GM23338 (cell line): ENCODE measurements at regions not wholly inside any gene's neighbourhood (a gene's known extent, or its start where the extent isn't known, plus 50 kb on each side); places are given as distances from the start of the nearest gene placed in this dataset.

Experiments
- CREB1 ChIP-seq: fragments of 250-450 bp; sonication (Bioruptor Pico); IDR thresholded peaks from 2 replicates; pipeline ENCODE4 v1.5.0; 2020; ENCODE audit warnings: low read depth, mild to moderate bottlenecking, moderate library complexity
- CTCF ChIP-seq, 2 experiments: fragments of 200-600 bp in 1 of 2; sonication (generic) in 1 of 2; conservative IDR thresholded peaks; 2 replicates each; pipeline versions ENCODE4 v1.5.1 to v1.6.1; 2016 to 2017; ENCODE audit warnings: antibody characterized with exemption in 2 of 2, low read depth in 2 of 2, mild to moderate bottlenecking in 2 of 2, moderate library complexity in 1 of 2
- EZH2 ChIP-seq: fragments of 200-600 bp; sonication (generic); IDR thresholded peaks from one replicate; pipeline ENCODE4 v1.8.0; 2017; ENCODE audit warnings: antibody characterized with exemption, mild to moderate bottlenecking, low read depth; ENCODE audit not compliant: unreplicated experiment
- EZH2phosphoT487 ChIP-seq: fragments of 200-600 bp; sonication (generic); IDR thresholded peaks from one replicate; pipeline ENCODE4 v1.8.1; 2018; ENCODE audit warnings: antibody characterized with exemption; ENCODE audit not compliant: unreplicated experiment
- JUNB ChIP-seq: IDR thresholded peaks from one replicate; pipeline ENCODE4 v1.6.1; 2016; ENCODE audit warnings: antibody characterized with exemption; ENCODE audit not compliant: unreplicated experiment
- POLR2AphosphoS5 ChIP-seq: IDR thresholded peaks from 2 replicates; pipeline ENCODE4 v1.6.1; 2016; ENCODE audit warnings: antibody characterized with exemption, low read depth
- REST ChIP-seq: IDR thresholded peaks from one replicate; pipeline ENCODE4 v1.6.1; 2018; ENCODE audit warnings: antibody characterized with exemption; ENCODE audit not compliant: unreplicated experiment

- TF ChIP-seq CTCF (conservative IDR thresholded peaks at IDR 0.05; ENCODE audit: low read depth in 2 of 2) (no peak), CREB1 (CRISPR knock-in tag) (no peak), EZH2 (no peak), EZH2phosphoT487 (no peak), REST (no peak), POLR2AphosphoS5 (no peak), JUNB (no peak)
Measured at GRCh38 chr1:87450136-87450535, 121.5 kb downstream of the LMO4 start.
